IMR-90 (cell line): ENCODE measurements at regions not wholly inside any gene's neighbourhood (a gene's known extent, or its start where the extent isn't known, plus 50 kb on each side); places are given as distances from the start of the nearest gene placed in this dataset.

Experiments
- ATAC-seq: fragments of 200-7000 bp; cut with Tn5 transposase; 2 replicates; pipeline ENCODE4 v1.9.1; 2020; ENCODE audit warnings: low read depth, mild to moderate bottlenecking, moderate library complexity
- BruUV-seq: library from RNA; stranded (reverse); fragments of 400-500 nt; replicated peaks from 2 replicates; lab custom pipeline; 2021; lab: Mats Ljungman, UMichigan
- CTCF ChIA-PET: fragments of 300-600 bp; formaldehyde crosslinking; extraction: SDS; loops from one replicate; lab custom pipeline; 2021; ENCODE audit warnings: antibody characterized with exemption; lab: Yijun Ruan, JAX
- POLR2A ChIA-PET: fragments of 300-600 bp; sonication (Branson Sonifier 250); formaldehyde crosslinking; loops from one replicate; lab custom pipeline; 2022; ENCODE audit warnings: antibody characterized with exemption; ENCODE audit not compliant: unreplicated experiment; lab: Charles Lee
- DNase-seq: peaks from one replicate; pipeline ENCODE4 v3.0.0; 2013
- H2AFZ ChIP-seq: replicated peaks from 2 replicates; pipeline ENCODE3; 2013; ENCODE audit warnings: low read length, mild to moderate bottlenecking; ENCODE audit not compliant: poor library complexity
- H2AK5ac ChIP-seq: 2 replicates; pipeline ENCODE4 v1.6.1; 2013; ENCODE audit warnings: low read depth, low read length, inconsistent platforms
- H2AK9ac ChIP-seq: replicated peaks from 2 replicates; pipeline ENCODE3; 2013; ENCODE audit warnings: mild to moderate bottlenecking, low read depth, low read length, moderate library complexity; ENCODE audit not compliant: poor library complexity
- H2BK120ac ChIP-seq: 2 replicates; pipeline ENCODE4 v1.6.1; 2013; ENCODE audit warnings: low read depth, low read length, inconsistent platforms
- H2BK15ac ChIP-seq: 3 replicates; pipeline ENCODE4 v1.6.1; 2013; ENCODE audit warnings: low read depth, low read length, inconsistent platforms
- H2BK20ac ChIP-seq: 2 replicates; pipeline ENCODE4 v1.6.1; 2013; ENCODE audit warnings: low read depth, mild to moderate bottlenecking, inconsistent platforms, low read length, moderate library complexity
- H2BK5ac ChIP-seq: 2 replicates; pipeline ENCODE4 v1.6.1; 2013; ENCODE audit warnings: mild to moderate bottlenecking, low read depth, low read length, inconsistent platforms; ENCODE audit not compliant: poor library complexity, severe bottlenecking
- H3K14ac ChIP-seq: replicated peaks from 2 replicates; pipeline ENCODE4 v1.6.1; 2013; ENCODE audit warnings: low read depth, low read length, inconsistent platforms
- H3K18ac ChIP-seq: 2 replicates; pipeline ENCODE4 v1.6.1; 2013; ENCODE audit warnings: low read depth, low read length, control low read depth
- H3K23ac ChIP-seq: 2 replicates; pipeline ENCODE4 v1.6.1; 2013; ENCODE audit warnings: low read depth, low read length, inconsistent platforms
- H3K27ac ChIP-seq: 2 replicates; pipeline ENCODE4 v1.5.1; 2013; ENCODE audit warnings: mild to moderate bottlenecking, control low read depth, low read length; ENCODE audit not compliant: insufficient read depth
- H3K27me3 ChIP-seq: 2 replicates; pipeline ENCODE4 v1.6.1; 2013; ENCODE audit warnings: low read length; ENCODE audit not compliant: control insufficient read depth, insufficient read depth
- H3K36me3 ChIP-seq: 2 replicates; pipeline ENCODE4 v1.6.1; 2013; ENCODE audit warnings: low read length, mixed read lengths; ENCODE audit not compliant: control insufficient read depth, insufficient read depth
- H3K4ac ChIP-seq: 2 replicates; pipeline ENCODE4 v1.6.1; 2013; ENCODE audit warnings: low read depth, low read length, inconsistent platforms
- H3K4me1 ChIP-seq: 2 replicates; pipeline ENCODE4 v1.6.1; 2013; ENCODE audit warnings: low read length, mixed read lengths; ENCODE audit not compliant: control insufficient read depth, insufficient read depth
- H3K4me2 ChIP-seq: 2 replicates; pipeline ENCODE4 v1.6.1; 2013; ENCODE audit warnings: low read depth, mild to moderate bottlenecking, control low read depth, low read length, moderate library complexity
- H3K4me3 ChIP-seq: 2 replicates; pipeline ENCODE4 v1.5.1; 2013; ENCODE audit warnings: low read depth, mild to moderate bottlenecking, control low read depth, low read length, moderate library complexity; ENCODE audit not compliant: insufficient read depth
- H3K56ac ChIP-seq: 2 replicates; pipeline ENCODE4 v1.6.1; 2013; ENCODE audit warnings: low read length, inconsistent platforms; ENCODE audit not compliant: insufficient read depth; ENCODE audit errors: extremely low read depth
- H3K79me1 ChIP-seq, 2 experiments: 2 replicates each; pipeline ENCODE4 v1.6.1; 2013; ENCODE audit warnings: low read length in 2 of 2, inconsistent platforms in 1 of 2, low read depth in 1 of 2
- H3K9ac ChIP-seq: 2 replicates; pipeline ENCODE4 v1.6.1; 2013; ENCODE audit warnings: low read depth, low read length, control low read depth
- H3K9me1 ChIP-seq: 2 replicates; pipeline ENCODE4 v1.6.1; 2013; ENCODE audit warnings: low read length, inconsistent platforms; ENCODE audit not compliant: insufficient read depth
- H3K9me3 ChIP-seq: 2 replicates; pipeline ENCODE4 v1.6.1; 2013; ENCODE audit warnings: low read length; ENCODE audit not compliant: control insufficient read depth, insufficient read depth
- H4K20me1 ChIP-seq: 2 replicates; pipeline ENCODE4 v1.6.1; 2013; ENCODE audit warnings: low read length, inconsistent platforms; ENCODE audit not compliant: insufficient read depth
- H4K5ac ChIP-seq: 2 replicates; pipeline ENCODE4 v1.6.1; 2013; ENCODE audit warnings: mild to moderate bottlenecking, low read depth, low read length, control low read depth
- H4K8ac ChIP-seq, 2 experiments: 2 replicates each; pipeline ENCODE4 v1.6.1; 2013; ENCODE audit warnings: low read depth in 2 of 2, low read length in 2 of 2, control low read depth in 1 of 2, inconsistent platforms in 1 of 2
- H4K91ac ChIP-seq: 2 replicates; pipeline ENCODE4 v1.6.1; 2013; ENCODE audit warnings: low read depth, low read length, inconsistent platforms; ENCODE audit not compliant: insufficient read depth
- CEBPB ChIP-seq: IDR thresholded peaks from 2 replicates; pipeline ENCODE4 v1.6.1; 2012; ENCODE audit warnings: low read depth, low read length, improper control_type of control experiment
- FOS ChIP-seq: fragments of 150-350 bp; IDR thresholded peaks from 2 replicates; pipeline ENCODE4 v1.6.1; 2016; ENCODE audit warnings: low read depth, low read length
- MAZ ChIP-seq: IDR thresholded peaks from 2 replicates; pipeline ENCODE4 v1.6.1; 2012; ENCODE audit warnings: low read depth, mild to moderate bottlenecking, low read length, improper control_type of control experiment, moderate library complexity, borderline replicate concordance
- RCOR1 ChIP-seq: IDR thresholded peaks from 2 replicates; pipeline ENCODE4 v1.6.1; 2012; ENCODE audit warnings: mild to moderate bottlenecking, low read length, improper control_type of control experiment; ENCODE audit not compliant: insufficient replicate concordance
- WGBS, 2 experiments: methylation state at CpG; one replicate each; pipeline versions ENCODE4 v1.1.5 to v1.1.7; 2013; ENCODE audit warnings: missing lambda C conversion rate in 2 of 2; ENCODE audit not compliant: insufficient read length in 1 of 2; ENCODE audit errors: extremely low coverage in 2 of 2; 5-methylcytosine and 5-hydroxymethylcytosine counted together
- dilution Hi-C: fragments of 300-500 bp; cut with HindIII; formaldehyde crosslinking; loops from one replicate; pipeline ENCODE4 v1.14.3; 2018; ENCODE audit warnings: low sequenced_read_pairs; ENCODE audit not compliant: unreplicated experiment
- in situ Hi-C: fragments of 300-500 bp; cut with MboI; formaldehyde crosslinking; loops from 3 replicates; pipeline ENCODE4 v1.14.3; 2019; ENCODE audit warnings: low sequenced_read_pairs, inconsistent platforms, mixed read lengths
- intact Hi-C: fragments of 100-400 bp; cut with micrococcal nuclease; formaldehyde crosslinking; loops from 2 replicates; pipeline ENCODE4 v1.10.0; 2022
- TF ChIP-seq, protein P1 (sequence below): conservative IDR thresholded peaks from 2 replicates; pipeline ENCODE4 v1.5.1; 2012; ENCODE audit warnings: mild to moderate bottlenecking, low read depth, low read length, improper control_type of control experiment

DNA sequence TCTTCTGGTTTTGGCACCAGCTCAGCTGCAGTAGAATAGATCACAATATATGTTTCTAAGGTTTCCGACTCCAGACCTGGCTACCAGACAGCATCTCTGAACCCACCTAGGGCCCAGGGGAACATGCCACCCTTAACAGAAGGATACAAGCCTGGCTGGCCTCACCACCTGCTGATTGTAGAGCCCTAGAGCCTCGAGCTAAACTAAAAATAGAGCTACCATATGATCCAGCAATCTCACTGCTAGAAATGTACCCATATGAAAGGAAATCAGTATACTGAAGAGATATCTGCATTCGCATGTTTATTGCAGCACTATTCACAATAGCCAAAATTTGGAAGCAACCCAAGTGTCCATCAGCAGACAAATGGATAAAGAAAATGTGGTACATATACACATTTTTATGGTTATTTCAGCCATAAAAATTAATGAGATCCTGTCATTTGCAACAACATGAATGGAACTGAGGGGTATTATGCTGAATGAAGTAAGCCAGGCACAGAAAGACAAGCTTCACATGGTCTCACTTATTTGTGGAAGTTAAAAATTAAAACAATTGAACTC, 242.4 kb upstream of the SLC39A10 start:
- H3K23ac ChIP-seq, result no peak overlapping the region
- no peaks in the 10 kb centered on the region for H4K20me1 ChIP-seq
- H2AK5ac ChIP-seq, result 0 out of 2 replicates have a peak overlapping the region, but pooled peaks have one; percentile 8
- no peak overlapping the region for H2BK120ac ChIP-seq
- POLR2A ChIA-PET, result no interaction called here
- WGBS, 2 experiments, result no CpG with 5 or more reads among the region's 3 CpGs
- H3K56ac ChIP-seq, result no peak overlapping the region
- H3K27me3 ChIP-seq, result no peaks in the 10 kb centered on the region
- BruUV-seq, result no TSS peak
- no peak overlapping the region for H4K91ac ChIP-seq
- H3K9ac ChIP-seq, result no peak overlapping the region
- DNase-seq, result no peak
- H3K4ac ChIP-seq, result no peak overlapping the region
- no peak overlapping the region for H3K4me2 ChIP-seq
- peak overlapping the region; percentile 61 for H2AK9ac ChIP-seq
- no peak overlapping the region for H2BK15ac ChIP-seq
- ATAC-seq, result no peak
- CTCF ChIA-PET, result no interaction called here
- no peak overlapping the region for H3K4me3 ChIP-seq
- no peak overlapping the region for H2BK5ac ChIP-seq
- 0 out of 2 replicates have a peak, but pooled peaks cover 4% of the 10 kb centered on the region for H3K9me1 ChIP-seq
- dilution Hi-C loops, result no loop called here
- H3K27ac ChIP-seq, result no peak overlapping the region
- no peak overlapping the region for H3K18ac ChIP-seq
- H3K79me1 ChIP-seq, result no peaks in the 10 kb centered on the region
- H2BK20ac ChIP-seq, result no peak overlapping the region
- peak overlapping the region; percentile 58 for H2AFZ ChIP-seq
- in situ Hi-C loops, result no loop called here
- intact Hi-C loops, result no loop called here
- H4K8ac ChIP-seq, result no peak overlapping the region
- H3K4me1 ChIP-seq, result no peaks in the 10 kb centered on the region
- H4K5ac ChIP-seq, result no peak overlapping the region
- H3K36me3 ChIP-seq, result no peaks in the 10 kb centered on the region
- no peak overlapping the region for H3K14ac ChIP-seq
- TF ChIP-seq RCOR1 (no peak), CEBPB (no peak), FOS (no peak), MAZ (no peak)
- TF ChIP-seq, protein P1, sequence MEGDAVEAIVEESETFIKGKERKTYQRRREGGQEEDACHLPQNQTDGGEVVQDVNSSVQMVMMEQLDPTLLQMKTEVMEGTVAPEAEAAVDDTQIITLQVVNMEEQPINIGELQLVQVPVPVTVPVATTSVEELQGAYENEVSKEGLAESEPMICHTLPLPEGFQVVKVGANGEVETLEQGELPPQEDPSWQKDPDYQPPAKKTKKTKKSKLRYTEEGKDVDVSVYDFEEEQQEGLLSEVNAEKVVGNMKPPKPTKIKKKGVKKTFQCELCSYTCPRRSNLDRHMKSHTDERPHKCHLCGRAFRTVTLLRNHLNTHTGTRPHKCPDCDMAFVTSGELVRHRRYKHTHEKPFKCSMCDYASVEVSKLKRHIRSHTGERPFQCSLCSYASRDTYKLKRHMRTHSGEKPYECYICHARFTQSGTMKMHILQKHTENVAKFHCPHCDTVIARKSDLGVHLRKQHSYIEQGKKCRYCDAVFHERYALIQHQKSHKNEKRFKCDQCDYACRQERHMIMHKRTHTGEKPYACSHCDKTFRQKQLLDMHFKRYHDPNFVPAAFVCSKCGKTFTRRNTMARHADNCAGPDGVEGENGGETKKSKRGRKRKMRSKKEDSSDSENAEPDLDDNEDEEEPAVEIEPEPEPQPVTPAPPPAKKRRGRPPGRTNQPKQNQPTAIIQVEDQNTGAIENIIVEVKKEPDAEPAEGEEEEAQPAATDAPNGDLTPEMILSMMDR, result no peak
- H3K9me3 ChIP-seq, result no peaks in the 10 kb centered on the region
